GM18507 (cell line): ENCODE measurements at regions not wholly inside any gene's neighbourhood (a gene's known extent, or its start where the extent isn't known, plus 50 kb on each side); places are given as distances from the start of the nearest gene placed in this dataset.

ENCODE experiments used
- DNase-seq: peaks from one replicate; pipeline ENCODE4 v3.0.0; 2011; ENCODE audit warnings: low read depth; ENCODE audit not compliant: insufficient read length; ENCODE audit errors: extremely low spot score
- FAIRE-seq: peaks from 2 replicates; lab custom pipeline; 2011; peaks lifted over from hg19 to GRCh38; lab: Jason Lieb, UNC

DNA sequence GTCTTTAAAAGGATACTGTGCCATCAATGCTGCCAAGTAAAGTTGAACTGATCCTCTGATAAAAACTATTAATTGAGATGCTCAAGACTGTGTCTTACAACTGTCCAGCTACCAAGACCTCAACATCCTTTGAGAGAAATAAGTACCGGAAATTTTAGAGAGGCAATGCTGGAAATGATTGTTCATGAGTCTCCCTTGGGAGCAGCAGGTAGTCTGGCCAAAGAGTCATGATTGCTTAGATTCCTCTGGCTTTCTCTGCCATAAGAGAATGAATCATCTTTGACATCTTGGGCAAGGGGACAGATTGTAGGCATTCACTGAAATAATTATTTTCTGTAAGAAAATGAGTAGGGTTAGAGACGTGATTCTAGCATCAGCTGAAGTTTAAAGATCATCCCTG, 466.6 kb upstream of the DAB2 start:
- FAIRE-seq, result no peak

DNA sequence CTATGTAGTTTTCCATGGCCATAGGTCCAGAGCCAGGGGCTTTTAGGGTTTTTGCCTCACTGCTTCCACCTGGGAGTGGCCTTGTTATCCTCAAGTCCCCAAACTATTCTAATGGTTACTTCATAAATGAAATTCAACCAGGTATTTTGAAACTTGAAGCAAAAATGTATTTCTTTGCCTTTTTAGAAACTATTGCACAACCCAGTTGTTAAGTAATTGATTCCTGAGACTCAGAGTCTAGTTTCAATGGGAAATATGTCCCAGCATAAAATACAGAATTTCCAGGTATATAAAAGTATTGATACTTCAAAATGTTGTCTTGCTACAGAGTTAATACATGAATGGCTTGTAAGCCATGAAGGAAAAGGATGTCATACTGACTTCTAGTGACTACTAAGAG, 456.2 kb upstream of the DAB2 start:
- FAIRE-seq (no peak), DNase-seq (no peak)

More for the DNA sequence above, 466.6 kb upstream of the DAB2 start:
- DNase-seq, result no peak

DNA sequence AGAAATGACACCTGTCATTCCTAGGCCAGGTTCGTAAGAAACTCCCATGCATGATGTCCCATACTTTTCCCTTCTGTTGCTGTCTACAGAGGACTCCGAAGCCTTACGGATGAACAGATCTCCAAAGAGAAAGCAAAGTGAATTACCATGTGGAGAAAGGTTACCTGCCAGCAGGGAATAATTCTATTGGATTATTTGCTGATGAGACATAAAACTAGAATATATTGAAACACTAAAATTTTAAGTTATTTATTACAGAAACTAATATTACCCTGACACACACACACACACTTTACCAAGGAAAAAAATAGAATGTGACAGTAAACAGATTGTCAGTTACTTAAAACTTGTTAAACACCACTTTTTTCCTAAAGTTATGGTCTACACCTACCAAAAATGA, 452.7 kb upstream of the DAB2 start:
- DNase-seq (no peak), FAIRE-seq (no peak)

DNA sequence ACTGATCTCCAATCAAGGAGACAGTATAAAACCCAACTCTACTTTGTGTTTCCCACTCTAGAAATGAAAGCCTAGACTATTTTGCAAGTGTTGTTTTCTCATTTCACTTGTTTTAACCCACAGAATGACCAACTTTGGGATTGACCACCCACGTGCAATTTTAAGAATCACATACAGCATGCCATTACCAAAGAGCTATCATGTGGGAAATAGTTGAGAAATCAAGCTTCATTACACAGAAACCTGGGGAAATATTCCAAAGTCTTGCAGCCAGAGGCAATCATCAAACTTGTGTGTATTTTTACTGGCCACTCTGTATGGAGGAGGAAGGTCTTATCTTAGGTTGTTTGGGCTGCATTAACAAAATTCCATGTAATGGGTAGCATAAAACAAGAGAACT, 451.4 kb upstream of the DAB2 start:
- FAIRE-seq (no peak), DNase-seq (no peak)

DNA sequence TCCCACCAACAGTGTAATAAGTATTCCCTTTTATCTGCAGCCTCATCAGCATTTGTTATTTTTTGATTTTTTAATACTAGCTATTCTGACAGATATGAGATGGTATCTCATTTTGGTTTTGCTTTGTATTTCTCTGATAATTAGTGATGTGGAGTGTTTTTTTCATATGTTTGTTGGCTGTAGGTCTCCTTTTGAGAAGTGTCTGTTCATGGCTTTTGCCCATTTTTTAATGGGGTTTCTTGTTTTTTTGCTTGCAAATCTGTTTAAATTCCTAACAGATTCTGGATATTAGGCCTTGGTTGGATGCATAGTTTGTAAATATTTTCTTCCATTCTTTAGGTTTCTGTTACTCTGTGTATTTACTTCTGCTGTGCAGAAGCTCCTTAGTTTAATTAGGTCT, 445.4 kb upstream of the DAB2 start:
- no peak for DNase-seq
- FAIRE-seq, result no peak

DNA sequence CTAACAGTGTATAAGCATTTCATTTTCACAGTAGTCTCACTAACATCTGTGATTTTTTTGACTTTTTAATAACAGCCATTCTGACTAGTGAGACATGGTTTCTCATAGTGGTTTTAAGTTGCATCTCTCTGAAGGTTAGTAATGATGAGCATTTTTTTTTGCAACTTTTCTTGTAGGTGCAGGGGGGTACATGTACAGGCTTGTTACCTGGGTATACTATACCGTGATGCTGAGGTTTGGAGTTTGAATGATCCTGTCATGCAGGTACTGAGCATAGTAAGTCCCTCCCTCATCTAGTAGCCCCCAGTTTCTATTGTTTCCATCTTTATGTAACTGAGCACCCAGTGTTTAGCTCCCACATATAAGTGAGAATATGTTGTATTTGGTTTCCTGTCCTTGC, 444.6 kb upstream of the DAB2 start:
- FAIRE-seq (no peak), DNase-seq (no peak)

DNA sequence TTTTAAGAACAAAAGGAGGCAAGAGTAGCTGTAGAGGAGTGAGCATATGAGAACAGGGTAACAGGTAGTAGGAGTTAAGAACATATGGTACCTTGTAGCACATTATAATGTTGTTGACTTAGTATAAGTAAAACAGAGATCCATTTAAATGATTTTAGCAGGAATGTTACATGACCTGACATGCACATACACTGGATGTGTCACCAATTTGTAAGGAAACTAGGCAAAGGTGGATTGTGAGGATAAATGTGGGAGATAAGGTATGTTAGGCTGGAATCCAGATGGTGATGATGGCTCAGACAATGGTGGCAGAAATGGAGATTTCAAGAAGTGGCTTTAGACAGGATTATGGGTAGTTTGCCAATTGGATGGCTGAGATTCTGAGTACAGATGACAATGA, 443.1 kb upstream of the DAB2 start:
- FAIRE-seq, result no peak
- no peak for DNase-seq

DNA sequence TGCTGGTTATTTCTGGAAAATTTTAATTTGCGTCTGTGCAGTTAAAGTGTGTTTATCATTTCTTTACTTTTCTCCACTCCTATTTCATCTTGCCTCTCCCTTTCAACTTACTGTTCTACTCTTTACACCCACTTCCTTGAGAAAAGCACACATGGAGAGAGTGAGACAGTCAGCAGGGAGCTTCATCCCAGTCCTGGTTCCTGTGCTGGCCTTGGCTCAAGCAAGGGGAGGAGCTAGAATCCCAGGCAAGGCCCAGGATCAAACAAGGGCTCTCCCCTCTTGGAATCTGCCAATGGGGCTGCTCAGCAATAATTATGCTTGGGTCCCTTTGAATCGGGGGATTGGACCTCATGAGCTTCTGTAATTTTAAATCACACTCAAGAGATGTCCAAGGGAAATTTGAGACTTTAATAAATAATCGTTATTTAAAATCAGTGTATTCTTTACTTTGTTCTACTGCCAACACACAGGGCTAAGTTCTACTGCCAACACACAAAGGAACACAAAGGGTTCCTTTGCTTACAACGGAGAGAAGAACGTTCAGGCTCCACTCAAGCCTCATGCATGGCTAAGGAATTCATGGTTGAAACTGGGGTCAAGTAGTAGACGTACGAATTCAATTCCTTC, 439.3 kb upstream of the DAB2 start:
- DNase-seq (no peak), FAIRE-seq (no peak)

DNA sequence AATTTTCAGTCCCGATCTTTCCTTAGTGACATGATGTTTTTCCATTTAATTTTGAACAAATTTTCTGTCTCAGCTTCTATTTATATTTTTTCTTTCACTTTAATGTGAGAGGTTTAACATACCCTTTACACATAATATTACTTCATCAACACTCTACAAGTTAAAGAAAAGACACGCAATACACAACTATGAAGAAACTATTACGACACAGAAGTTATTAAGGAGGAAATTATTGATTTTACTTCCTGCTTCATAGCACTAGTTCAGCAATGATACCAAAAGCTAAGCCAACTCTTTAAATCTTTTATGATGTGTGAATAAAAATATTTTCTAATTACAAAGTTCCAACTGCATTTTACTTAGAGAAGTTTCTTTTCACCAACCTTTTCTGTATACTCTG, 432.3 kb upstream of the DAB2 start:
- DNase-seq (no peak), FAIRE-seq (no peak)

DNA sequence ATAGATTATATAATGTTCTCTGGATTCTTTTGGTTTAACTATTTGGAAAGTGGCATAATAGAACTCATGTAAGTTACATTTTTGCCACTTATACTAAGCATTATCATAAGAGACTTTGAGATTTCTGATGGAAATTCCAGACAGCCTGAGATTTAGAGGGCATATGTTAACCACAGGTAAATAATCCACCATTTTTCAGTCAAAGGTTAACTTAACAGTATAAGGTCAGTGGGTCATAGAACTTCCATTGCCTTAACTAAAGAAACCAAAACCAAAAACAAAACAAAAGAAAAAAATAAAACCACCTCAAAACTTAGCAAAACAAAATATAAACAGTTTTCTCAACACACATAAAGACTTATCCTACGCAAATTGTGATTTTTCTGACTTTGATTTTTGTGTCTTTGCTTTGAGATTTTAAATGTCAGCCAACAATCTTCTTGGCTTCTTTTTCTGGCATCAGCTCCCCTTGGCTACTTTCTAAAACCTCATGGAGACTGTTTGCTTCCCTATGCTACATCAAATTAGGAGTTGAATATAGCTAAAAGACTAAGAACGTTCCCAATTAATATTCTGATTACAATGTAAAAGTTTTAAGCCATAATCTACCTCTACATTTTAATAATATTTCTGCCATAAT, 430.1 kb upstream of the DAB2 start:
- FAIRE-seq (no peak), DNase-seq (no peak)

DNA sequence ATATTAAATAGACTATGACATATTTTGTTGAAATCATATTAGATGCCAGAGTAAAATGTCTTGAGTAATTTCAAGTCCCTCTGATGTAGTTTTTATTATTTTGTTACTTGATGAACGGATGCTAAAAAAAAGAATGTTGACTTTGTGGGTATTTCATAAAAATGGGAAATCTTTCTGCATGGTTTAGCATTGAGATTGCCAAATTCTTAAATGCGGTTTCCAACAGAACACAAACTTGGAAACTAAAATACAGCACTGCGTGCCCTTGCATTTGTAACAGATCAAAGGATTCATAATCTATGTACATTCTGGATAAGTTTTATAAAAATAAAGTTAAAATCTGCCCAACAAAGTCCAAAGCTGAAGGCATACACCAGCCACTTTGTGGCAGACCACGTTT, 425.5 kb upstream of the DAB2 start:
- FAIRE-seq, result no peak
- no peak for DNase-seq

DNA sequence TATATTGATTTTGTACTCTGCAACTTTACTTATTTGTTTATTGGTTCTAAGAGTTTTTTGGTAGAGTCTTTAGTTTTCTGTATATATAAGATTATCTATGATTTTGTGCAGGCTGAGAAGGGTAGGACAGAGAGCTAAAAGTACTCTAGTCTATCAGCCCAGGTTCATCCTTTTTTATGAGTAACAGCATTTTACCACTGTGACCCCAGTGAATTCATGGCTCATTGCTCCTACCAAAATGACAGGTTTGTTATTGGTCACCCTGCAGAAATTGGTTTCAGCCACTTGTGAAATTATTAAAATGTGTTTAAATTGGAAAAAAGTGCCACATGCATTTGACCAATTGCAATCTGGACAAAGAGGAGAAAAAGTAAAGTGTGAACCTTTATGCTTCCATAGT, 421.4 kb upstream of the DAB2 start:
- no peak for FAIRE-seq
- DNase-seq, result no peak

DNA sequence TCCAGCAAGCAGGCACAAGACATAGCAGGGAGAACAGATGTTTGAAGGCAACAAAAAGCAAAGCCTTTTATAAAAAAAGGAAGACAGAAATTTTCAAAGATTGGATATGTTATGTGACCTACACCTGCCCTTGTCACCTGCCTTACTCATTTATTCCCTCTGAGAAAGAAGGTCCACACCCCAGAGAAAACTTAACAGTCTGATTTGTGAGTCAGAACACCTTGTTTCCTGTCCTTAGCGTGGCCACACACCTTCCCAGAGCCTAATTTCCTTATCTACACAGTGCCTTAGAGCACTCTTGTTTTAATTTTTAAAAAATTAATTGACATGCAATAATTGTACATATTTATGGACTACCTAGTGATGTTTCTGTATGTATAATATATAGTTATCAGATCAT, 419.0 kb upstream of the DAB2 start:
- FAIRE-seq (no peak), DNase-seq (no peak)

DNA sequence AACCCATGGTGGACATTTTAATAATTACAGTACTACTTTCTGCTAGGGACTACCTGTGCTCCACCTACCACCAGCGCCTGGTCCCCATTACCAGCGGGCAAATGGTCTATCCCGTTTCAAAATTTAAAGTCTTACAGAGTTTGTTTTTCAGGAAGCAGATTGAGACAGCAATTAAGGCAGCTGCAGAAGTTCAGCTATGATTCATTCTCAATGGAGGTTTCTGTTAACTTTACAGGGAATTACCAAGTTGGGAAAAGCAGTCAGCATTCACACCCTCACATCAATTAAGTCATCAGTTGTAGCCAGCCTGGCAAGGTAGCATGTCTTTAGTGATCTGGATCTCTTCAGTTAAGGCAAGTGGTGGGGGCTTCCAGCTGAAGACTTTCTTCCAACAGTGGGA, 410.6 kb upstream of the DAB2 start:
- no peak for FAIRE-seq
- no peak for DNase-seq

DNA sequence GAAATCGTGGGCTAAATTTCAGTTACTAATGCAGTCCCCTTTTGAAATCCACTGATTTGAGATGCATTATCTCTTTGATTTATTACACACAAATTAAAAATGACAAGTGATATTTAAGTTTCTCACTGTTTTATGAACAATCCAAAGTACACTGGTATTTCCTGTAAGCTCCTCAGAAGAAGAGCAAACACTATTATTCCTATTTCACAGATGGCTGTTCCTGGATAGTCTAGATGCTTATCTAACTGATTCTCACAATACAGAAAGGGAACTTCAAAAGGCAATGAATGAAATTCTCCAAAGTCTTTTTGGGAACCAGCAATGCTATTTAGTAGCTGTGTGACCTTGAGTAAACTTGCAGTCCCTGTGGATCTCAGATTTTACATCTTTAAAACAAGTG, 404.7 kb upstream of the DAB2 start:
- FAIRE-seq, result no peak

DNA sequence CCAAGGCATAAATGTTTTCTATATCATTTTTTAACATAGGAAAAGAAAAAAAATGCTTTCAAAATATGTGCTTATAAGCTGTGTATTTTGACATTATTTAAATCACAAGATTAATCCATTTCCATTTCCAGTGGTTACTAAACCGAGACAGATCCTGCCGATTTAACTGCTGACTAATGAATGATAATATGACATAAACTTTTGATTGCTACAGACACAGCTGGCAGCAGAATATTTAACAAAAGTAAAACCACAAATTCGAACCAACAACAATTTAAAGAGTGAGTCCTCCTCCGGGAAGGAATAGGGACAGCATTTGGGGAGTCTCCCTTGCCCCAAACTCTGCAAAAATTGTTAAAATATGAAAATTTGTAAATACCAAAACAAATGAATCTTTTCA, 401.3 kb upstream of the DAB2 start:
- DNase-seq, result no peak
- FAIRE-seq, result no peak

More for the DNA sequence above, 404.7 kb upstream of the DAB2 start:
- no peak for DNase-seq

DNA sequence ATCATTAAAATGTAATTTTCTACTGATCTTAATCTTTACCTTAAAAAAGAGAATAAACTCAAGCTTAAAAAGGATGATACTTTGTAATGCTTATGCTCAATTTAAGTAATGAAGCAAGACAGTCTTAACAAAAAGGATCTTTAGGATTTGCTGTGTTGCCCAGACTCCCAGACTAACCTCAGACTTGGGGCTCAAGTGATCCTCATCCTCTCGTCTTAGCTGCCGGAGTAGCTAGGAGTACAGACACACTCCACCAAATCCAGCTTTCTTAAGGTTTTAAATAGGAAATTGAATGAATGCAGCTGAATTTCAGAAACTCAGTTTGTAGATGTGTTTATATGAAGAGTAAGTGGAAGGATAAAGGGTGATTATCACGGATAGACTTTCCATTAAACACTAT, 400.5 kb upstream of the DAB2 start:
- FAIRE-seq (no peak), DNase-seq (no peak)

DNA sequence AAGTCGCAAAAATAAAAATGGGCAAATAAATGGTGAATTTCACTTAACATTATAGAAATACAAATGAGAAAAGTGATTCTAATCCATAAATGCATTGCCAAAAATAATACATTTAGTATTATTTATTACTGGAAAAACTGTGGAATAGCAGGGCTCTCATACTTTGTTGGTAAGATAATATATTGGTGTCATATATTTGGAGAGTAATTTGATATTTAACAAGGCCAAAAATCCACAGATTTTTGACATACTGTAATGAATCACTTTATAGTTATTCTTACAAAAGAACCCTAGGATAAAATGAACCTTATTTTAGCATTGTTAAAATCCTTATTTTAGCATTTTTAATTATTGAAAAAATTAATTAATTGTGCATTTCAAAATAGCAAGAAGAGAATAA, 397.2 kb upstream of the DAB2 start:
- no peak for DNase-seq
- no peak for FAIRE-seq

DNA sequence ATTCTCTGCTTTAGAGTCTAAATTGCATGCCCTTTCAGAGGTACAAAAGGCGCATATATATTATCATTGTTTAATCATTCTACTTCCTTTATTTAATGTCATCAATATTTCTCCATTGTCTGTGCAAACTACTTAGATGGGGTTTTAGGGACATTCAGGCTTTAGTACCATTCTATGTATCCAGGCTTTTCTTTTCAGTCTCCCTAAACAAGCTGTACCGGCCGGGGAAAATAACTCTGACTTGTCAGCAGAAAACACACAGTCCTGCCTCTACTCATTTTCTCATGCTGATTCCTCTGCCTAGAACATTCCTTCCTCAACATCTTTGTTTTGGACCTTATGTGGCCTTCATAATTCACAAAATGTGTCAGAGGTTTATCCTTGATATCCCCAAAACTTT, 392.1 kb upstream of the DAB2 start:
- no peak for FAIRE-seq

DNA sequence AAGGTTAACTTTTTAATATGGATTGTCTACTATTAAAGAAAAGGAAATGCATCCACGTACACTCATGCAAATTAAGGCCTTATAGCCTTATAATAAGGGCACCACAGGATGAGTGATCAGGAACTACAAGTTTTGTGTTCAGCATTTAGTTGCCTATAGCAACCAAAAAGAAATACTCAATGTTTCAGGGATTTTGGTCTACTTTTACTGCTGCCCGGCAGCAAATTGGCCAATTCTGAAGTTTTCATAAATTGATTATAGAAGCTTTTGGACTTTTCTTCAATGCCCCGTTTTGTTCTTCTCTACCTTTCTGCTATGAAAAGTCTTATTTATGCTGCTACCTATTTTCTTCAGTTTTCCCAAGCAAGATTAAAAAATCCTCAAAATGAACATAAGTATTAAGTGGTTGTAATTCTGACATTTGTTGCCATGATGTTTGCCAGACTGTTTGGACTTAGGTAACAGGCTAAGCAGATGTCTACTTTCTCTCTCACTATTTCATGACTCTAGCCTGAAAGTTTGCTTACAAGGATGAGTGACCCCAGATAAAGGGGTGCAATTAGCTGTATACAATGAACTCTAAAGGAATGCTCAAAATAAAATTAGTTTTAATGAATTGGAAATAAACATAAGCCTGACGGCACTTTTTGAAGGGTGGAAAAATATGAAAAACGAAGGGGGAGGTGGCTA, 391.5 kb upstream of the DAB2 start:
- no peak for FAIRE-seq
- DNase-seq, result no peak

More for the DNA sequence above, 392.1 kb upstream of the DAB2 start:
- DNase-seq, result no peak

DNA sequence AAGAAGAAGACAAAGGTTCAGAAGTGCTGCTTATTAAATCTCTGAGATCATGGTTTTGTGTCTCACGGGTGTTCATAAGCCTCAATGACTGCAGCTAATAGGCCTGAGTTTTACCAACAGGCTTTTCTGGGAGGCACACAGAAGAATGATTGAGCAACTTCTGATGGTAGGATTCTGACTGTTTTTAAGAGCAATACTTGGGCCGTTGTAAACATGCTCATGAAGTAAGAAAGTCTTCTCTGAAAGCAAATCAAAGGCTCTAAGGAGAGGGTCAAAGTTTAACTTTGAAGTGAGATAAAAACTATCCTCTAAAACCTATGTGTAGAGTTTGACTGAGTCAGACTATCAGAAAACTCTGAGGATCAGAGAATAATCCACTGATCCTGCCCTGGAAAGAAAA, 390.9 kb upstream of the DAB2 start:
- DNase-seq, result no peak
- FAIRE-seq, result no peak
